Right lobe of liver (tissue), 4 donors: ENCODE measurements at regions not wholly inside any gene's neighbourhood (a gene's known extent, or its start where the extent isn't known, plus 50 kb on each side); places are given as distances from the start of the nearest gene placed in this dataset.

Experiments
- CTCF ChIP-seq, 4 donors: fragments of 200-600 bp in 3 of 4; fragments of 450-650 bp in 1 of 4; IDR thresholded peaks; one replicate each; pipeline versions ENCODE4 v1.5.1 to v1.8.0; 2016 to 2022; ENCODE audit warnings: antibody characterized with exemption in 4 of 4, mild to moderate bottlenecking in 2 of 4
- POLR2A ChIP-seq: fragments of 450-650 bp; IDR thresholded peaks from one replicate; pipeline ENCODE4 v1.6.1; 2017; ENCODE audit warnings: antibody characterized with exemption, mild to moderate bottlenecking
- donor health status: DM: no; HTN: no; CAD: no.
- donor health status: DM: no; HTN: no; CAD: no.
- donor health status: DM: no; HTN: yes; CAD: no.

- no peak for TF ChIP-seq POLR2A
- no peak for TF ChIP-seq CTCF (IDR thresholded peaks at IDR 0.05)
Observed at GRCh38 chr2:151087377-151087776, 174.3 kb downstream of the RBM43 start.
